ENCODE measurements at regions not wholly inside any gene's neighbourhood (a gene's known extent, or its start where the extent isn't known, plus 50 kb on each side); places are given as distances from the start of the nearest gene placed in this dataset.
"Not testable (repeated sequence)": the region's sequence is repeated elsewhere in the genome, so short reads cannot be mapped to it uniquely, and the experiment has no call there.

DNA sequence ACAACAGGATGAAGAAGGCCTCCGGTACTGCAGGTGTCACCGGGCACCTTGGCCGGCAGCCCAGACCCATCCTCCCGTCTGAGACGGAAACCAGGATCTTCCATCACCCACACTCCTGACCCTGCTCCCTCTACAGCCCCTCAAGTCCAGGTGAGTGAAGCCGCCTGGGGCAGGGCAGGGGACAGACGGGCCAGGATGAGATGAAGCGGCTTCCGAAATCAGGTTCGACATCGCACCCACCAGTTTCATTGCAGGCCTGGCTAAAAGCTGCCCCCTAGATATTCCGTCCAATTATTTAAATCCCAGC, 639.1 kb downstream of the TBC1D22A start:
- ATAC-seq (ENCODE audit: low read depth): no peak
- no peak overlapping the region for H3K27ac Mint-ChIP-seq
- DNase-seq (ENCODE audit: low spot score in 2 of 2): no peak
- no peak overlapping the region for H3K4me3 Mint-ChIP-seq
- no peaks in the 10 kb centered on the region for H3K4me1 Mint-ChIP-seq
- no peaks in the 10 kb centered on the region for H3K36me3 Mint-ChIP-seq
- H3K9me3 Mint-ChIP-seq: no peaks in the 10 kb centered on the region
- H3K27me3 Mint-ChIP-seq: peaks cover 4% of the 10 kb centered on the region

DNA sequence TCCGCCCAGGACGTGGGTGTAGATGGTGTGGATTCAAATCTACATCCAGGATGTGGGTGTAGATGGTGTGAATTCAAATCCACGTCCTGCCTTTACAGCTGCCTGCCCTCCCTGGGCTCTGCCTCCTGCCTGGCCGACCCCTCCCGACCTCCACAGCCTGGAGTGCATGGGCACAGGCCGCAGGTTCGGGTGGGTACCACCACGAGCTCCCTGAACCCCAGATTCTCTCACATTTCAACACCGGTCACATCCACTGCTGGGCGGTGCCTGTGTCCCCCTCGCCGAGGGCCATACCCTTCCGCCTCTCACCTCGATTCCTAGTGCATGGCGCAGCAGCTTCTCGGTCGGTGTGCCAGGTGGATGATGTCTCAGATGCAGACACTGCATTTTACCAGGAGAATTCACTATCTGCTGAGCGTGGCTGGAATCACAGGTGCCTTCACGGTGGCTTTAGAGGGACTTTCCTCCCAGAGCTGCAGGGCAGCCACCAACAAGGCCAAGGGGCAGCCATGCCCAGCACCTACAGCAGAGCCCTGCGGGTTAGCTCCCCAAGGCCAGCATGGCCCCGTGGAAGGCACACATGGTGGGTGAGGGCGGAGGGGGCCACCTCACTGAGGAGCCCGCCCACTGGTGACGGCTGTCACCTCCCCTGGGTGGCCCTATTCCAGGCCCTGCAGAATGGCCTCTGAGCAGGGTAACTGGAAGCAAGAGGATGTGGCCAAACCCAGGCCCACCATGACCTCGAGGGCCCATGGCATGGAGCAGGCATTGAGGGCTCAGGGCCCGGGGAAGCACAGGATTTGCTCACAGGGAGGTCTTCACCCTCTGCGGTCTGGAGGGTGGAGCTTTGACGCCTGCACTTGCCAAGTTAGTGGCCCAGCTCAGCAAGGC, 638.5 kb downstream of the TBC1D22A start:
- no peak for ATAC-seq (ENCODE audit: low read depth)
- Mint-ChIP-seq H3K4me1 (no peaks in the 10 kb centered on the region), H3K9me3 (no peaks in the 10 kb centered on the region), H3K4me3 (no peak overlapping the region), H3K27ac (no peak overlapping the region), H3K27me3 (peaks cover 4% of the 10 kb centered on the region), H3K36me3 (no peaks in the 10 kb centered on the region)
- DNase-seq (ENCODE audit: low spot score in 2 of 2): no peak

DNA sequence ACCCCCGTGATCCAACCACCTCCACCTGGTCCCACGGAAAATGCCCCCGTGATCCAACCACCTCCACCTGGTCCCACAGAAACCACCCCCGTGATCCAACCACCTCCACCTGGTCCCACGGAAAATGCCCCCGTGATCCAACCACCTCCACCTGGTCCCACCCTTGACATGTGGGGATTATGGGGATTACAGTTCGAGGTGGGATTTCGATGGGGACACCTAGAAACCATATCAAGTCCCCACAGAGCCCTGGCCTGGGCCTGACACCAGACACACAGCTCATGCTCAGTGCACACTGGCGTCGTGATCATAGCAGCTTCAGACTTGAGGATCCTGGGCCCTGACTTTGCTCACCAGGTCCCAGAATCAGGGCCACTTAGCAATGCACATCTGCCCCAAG, 637.7 kb downstream of the TBC1D22A start:
- DNase-seq (ENCODE audit: low spot score in 2 of 2); H3K36me3 Mint-ChIP-seq; H3K27me3 Mint-ChIP-seq; H3K9me3 Mint-ChIP-seq; H3K27ac Mint-ChIP-seq; H3K4me3 Mint-ChIP-seq; ATAC-seq (ENCODE audit: low read depth); H3K4me1 Mint-ChIP-seq: not testable (repeated sequence)

DNA sequence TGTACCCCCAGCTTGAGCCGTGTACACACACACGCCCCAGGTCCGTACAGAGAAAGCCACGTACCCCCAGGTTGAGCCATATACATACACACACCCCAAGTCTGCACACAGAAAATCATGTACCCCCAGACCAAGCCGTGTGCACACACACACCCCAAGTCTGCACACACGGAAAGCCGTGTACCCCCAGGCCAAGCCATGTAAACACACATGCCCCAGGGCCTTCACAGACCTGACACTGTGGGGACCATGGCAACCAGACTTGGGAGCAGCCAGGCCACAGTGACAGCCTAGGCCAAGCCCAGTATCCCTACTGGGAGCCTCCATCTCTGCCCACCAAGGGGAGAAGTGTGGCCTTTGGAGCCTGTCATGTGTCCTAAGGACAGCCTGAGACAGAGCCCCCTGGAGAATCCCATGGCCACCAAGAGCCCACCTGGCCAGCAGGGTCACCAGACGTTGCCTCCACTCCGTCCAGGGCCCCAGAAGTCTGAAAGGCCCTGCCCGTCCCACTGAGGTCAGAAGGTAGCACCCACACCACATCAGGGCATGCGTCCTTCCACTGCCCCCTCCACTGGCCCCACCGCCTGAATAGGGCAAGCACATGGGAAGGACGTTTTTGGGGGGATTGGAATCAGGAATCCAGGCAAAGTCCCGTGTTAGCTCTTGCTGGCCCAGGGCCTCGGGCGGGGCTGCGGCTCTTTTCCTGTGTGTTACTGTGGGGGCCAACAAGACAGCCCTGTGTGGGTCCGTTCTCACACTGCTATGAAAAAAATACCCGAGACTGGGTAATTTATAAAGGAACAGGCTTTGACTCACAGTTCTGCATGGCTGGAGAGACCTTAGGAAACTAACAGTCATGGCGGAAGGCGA, 636.7 kb downstream of the TBC1D22A start:
- no peaks in the 10 kb centered on the region for H3K4me1 Mint-ChIP-seq
- ATAC-seq (ENCODE audit: low read depth): no peak
- peaks cover 4% of the 10 kb centered on the region for H3K27me3 Mint-ChIP-seq
- H3K9me3 Mint-ChIP-seq: no peaks in the 10 kb centered on the region
- H3K4me3 Mint-ChIP-seq: no peak overlapping the region
- no peak overlapping the region for H3K27ac Mint-ChIP-seq
- DNase-seq (ENCODE audit: low spot score in 2 of 2): no peak
- no peaks in the 10 kb centered on the region for H3K36me3 Mint-ChIP-seq

DNA sequence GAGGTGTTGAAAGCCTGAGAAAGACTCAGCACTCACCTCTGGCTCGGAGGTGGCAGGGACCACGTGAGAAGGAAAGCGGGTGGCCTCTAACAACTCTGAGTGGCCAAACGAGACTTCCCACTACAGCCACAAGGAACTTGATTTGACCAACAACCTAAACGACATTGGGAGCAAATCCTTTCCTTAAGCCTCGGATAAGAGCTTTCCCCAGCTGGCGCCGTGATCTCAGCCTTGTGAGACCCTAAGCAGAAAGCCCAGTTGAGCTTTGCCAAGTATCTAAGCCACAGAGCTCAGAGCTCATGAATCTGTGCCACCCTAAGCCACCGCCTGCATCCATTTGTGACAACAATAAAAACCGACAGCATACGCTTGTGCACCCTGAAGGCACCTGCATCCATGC, 636.0 kb downstream of the TBC1D22A start:
- no peaks in the 10 kb centered on the region for H3K36me3 Mint-ChIP-seq
- peaks cover 4% of the 10 kb centered on the region for H3K27me3 Mint-ChIP-seq
- H3K27ac Mint-ChIP-seq: no peak overlapping the region
- no peaks in the 10 kb centered on the region for H3K4me1 Mint-ChIP-seq
- H3K4me3 Mint-ChIP-seq: no peak overlapping the region
- DNase-seq (ENCODE audit: low spot score in 2 of 2) (no peak), ATAC-seq (ENCODE audit: low read depth) (no peak)
- H3K9me3 Mint-ChIP-seq: no peaks in the 10 kb centered on the region

DNA sequence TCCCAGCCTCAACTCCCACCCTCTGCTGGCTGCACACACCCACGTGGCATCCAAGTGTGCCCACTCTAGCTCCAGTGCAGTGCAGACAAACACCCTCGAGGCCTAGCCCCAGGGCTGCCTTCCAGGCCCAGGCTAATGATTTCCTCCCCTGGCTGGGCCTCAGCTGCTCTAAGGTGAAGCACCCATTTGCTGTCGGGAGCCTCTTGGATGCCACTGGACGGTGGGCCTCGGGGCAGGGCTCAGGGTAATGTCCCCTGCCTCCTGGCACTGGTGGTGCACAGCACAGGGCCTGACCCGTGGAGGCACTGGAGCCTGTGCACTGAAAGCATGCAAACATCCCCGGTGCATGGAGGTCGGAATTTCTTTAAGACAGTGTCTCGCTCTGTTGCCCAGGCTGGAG, 635.2 kb downstream of the TBC1D22A start:
- Mint-ChIP-seq H3K27ac (no peak overlapping the region), H3K27me3 (peaks cover 2% of the 10 kb centered on the region), H3K4me3 (no peak overlapping the region), H3K36me3 (no peaks in the 10 kb centered on the region), H3K9me3 (no peaks in the 10 kb centered on the region), H3K4me1 (no peaks in the 10 kb centered on the region)
- DNase-seq (ENCODE audit: low spot score in 2 of 2) (no peak), ATAC-seq (ENCODE audit: low read depth) (no peak)

DNA sequence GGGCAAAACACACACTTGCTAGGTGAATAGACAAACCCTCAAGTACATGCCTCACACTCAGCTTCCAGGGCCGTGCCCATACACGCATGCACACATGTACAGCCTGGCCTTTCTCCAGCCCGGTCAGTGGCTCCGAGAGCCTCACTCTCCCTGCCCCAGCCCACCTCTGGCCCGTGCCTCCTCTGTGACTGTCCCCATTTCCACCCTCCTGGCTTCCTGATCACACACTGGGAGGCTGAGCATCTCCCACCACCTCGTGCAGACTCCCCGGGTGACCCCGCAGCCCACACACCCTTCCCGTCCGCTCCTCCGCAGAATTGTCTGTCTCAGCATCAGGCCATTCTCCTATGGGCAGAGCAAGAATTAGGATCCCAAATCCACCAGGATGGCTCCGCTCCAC, 634.1 kb downstream of the TBC1D22A start:
- Mint-ChIP-seq H3K36me3 (no peaks in the 10 kb centered on the region), H3K27me3 (no peaks in the 10 kb centered on the region), H3K27ac (no peak overlapping the region), H3K9me3 (no peaks in the 10 kb centered on the region), H3K4me1 (no peaks in the 10 kb centered on the region), H3K4me3 (no peak overlapping the region)
- ATAC-seq (ENCODE audit: low read depth) (no peak), DNase-seq (ENCODE audit: low spot score in 2 of 2) (no peak)

DNA sequence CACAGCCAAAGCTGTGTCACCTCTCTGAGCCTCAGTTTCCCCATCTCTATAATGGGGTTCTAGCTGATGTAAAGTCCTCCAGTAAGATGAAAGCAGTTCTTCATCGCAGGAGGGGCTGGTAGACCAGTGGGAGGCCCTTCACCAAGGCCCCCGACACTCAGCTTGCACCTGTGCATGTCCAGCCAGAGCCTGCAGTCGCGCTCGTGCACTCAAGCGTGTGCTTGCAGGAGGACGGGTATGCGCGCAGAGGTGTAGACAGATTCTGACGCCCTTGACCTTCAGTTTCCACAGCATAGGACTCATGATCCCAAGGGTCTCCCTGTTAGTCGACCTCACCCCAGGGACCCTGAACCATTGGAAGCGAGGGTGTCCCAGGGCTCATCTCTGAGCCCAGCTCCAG, 633.7 kb downstream of the TBC1D22A start:
- no peaks in the 10 kb centered on the region for H3K27me3 Mint-ChIP-seq
- H3K36me3 Mint-ChIP-seq: no peaks in the 10 kb centered on the region
- no peak overlapping the region for H3K4me3 Mint-ChIP-seq
- H3K4me1 Mint-ChIP-seq: no peaks in the 10 kb centered on the region
- DNase-seq (ENCODE audit: low spot score in 2 of 2) (no peak), ATAC-seq (ENCODE audit: low read depth) (no peak)
- H3K9me3 Mint-ChIP-seq: no peaks in the 10 kb centered on the region
- H3K27ac Mint-ChIP-seq: no peak overlapping the region

DNA sequence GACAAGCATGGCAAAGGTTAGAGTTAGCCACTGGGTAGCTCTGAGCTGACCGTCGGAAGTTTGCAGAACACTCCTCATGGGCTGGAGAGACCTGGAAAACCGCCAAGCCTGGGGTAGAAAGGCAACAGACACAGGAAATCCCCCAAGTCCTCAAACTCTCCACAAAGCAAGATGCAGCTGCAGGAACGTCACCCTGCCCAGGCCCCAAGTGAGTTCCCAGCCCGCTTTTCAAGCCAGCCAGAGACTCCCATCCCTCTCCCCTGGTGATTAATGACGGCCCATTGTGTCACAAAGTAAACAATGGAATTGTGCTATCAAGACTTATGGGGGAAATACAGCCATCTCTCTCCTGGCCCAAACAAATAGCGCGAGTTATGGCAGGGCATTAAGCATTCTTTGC, 633.0 kb downstream of the TBC1D22A start:
- no peaks in the 10 kb centered on the region for H3K4me1 Mint-ChIP-seq
- no peaks in the 10 kb centered on the region for H3K9me3 Mint-ChIP-seq
- ATAC-seq (ENCODE audit: low read depth): no peak
- H3K27ac Mint-ChIP-seq: no peak overlapping the region
- no peak for DNase-seq (ENCODE audit: low spot score in 2 of 2)
- H3K4me3 Mint-ChIP-seq: no peak overlapping the region
- no peaks in the 10 kb centered on the region for H3K27me3 Mint-ChIP-seq
- no peaks in the 10 kb centered on the region for H3K36me3 Mint-ChIP-seq

DNA sequence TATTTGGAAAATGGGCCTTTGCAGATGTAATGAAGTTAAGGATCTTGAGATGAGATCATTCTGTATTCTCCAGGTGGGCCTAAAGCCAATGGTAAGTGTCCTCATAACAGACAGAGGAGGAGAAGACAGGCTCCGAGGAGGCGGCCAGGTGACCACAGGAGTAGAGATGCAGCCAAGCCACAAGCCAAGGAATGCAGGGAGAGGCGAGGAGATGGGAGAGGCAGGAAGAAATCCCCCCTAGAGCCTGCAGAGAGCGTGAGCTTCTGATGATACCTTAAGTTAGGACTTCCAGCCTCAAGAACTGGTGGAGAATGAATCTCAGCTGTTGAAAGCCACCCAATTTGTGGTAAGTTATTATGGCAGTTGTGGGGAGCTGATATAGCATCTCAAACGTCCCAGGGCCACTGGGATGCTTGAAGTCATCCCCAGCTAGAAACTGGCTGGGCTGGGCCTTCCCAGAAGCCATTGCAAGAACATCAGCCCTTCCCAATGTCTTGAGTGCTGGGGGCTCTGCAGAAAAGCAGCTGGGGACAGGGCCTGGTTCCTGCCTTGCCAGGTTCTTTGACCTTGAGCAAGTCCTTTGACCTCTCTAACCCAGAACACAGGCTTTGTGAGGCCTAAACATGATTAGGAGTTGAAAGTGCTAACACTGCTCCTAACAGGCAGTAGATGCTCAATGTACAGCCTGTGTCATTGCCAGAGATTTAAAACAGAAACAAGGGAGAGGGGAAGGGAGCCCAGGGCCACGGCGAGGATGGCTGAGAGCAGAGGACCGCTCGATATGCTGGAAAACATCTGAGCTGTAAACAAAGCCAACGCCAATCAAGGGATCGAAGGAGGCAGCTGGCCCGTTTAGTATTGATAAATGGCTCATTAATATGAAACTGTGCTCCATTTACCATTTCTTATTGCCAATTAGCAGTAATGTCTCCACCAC, 632.3 kb downstream of the TBC1D22A start:
- Mint-ChIP-seq H3K36me3 (no peaks in the 10 kb centered on the region), H3K4me3 (no peak overlapping the region), H3K9me3 (no peaks in the 10 kb centered on the region), H3K27me3 (no peaks in the 10 kb centered on the region), H3K4me1 (no peaks in the 10 kb centered on the region), H3K27ac (no peak overlapping the region)
- ATAC-seq (ENCODE audit: low read depth) (no peak), DNase-seq (ENCODE audit: low spot score in 2 of 2) (no peak)

DNA sequence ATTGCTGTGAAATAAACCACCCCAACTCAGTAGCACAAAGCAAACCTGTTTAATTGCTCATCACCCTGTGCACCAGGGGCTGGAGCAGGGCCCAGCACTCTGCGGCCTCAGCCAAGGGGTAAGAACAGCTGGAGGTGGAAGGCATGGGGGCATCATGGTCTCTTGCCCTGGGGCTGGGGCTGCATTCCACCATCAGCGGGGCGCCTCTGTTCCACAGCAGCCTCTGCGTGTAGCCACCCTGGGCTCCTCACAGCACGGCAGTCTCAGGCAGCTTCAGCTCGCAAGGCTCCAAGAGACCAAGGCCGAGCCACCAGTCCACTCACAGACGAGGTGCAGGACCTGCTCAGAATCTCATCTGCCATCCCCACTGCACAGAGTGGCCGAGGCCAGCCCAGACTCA, 630.7 kb downstream of the TBC1D22A start:
- H3K27ac Mint-ChIP-seq: no peak overlapping the region
- H3K4me3 Mint-ChIP-seq: no peak overlapping the region

DNA sequence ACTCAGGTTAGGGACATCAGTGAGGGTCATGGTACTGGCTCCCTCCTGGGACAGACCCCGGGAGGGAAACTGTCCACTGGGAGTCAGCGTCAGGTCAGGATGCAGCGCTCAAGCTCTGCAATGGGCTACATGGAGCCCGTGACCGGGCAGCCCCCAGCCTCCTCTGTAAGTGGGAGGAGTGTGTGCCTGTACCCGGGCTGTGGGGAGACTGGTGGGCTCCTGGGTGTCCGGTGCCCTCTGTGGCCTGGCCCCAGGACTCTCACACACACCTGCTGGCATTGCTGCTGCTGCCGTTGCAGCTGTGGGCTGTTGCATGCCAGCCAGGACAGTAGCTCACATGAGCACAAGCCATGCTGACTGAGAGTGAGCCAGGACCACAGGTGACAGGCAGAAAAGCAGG, 630.3 kb downstream of the TBC1D22A start:
- Mint-ChIP-seq H3K27me3 (no peaks in the 10 kb centered on the region), H3K4me1 (no peaks in the 10 kb centered on the region), H3K9me3 (no peaks in the 10 kb centered on the region), H3K36me3 (no peaks in the 10 kb centered on the region), H3K4me3 (no peak overlapping the region), H3K27ac (no peak overlapping the region)
- DNase-seq (ENCODE audit: low spot score in 2 of 2) (no peak), ATAC-seq (ENCODE audit: low read depth) (no peak)

More for the DNA sequence above, 630.7 kb downstream of the TBC1D22A start:
- Mint-ChIP-seq H3K4me1 (no peaks in the 10 kb centered on the region), H3K36me3 (no peaks in the 10 kb centered on the region), H3K9me3 (no peaks in the 10 kb centered on the region), H3K27me3 (no peaks in the 10 kb centered on the region)
- DNase-seq (ENCODE audit: low spot score in 2 of 2) (no peak), ATAC-seq (ENCODE audit: low read depth) (no peak)

DNA sequence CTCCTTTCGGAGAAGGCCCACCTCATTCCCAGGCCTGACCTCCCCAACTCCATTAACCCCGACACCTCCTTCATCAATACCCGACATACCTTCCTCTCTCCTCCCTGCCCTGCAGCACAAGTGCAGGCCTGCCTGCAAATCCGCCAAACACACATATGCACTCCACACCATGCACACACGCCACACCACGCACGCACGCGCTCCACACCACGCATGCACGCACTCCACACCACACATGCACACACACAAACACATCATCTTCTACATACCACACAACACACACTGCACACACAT, 629.6 kb downstream of the TBC1D22A start:
- DNase-seq (ENCODE audit: low spot score in 2 of 2) (no peak), ATAC-seq (ENCODE audit: low read depth) (no peak)
- H3K4me1 Mint-ChIP-seq: no peaks in the 10 kb centered on the region
- H3K9me3 Mint-ChIP-seq: no peaks in the 10 kb centered on the region
- no peak overlapping the region for H3K27ac Mint-ChIP-seq
- no peak overlapping the region for H3K4me3 Mint-ChIP-seq
- H3K36me3 Mint-ChIP-seq: no peaks in the 10 kb centered on the region
- no peaks in the 10 kb centered on the region for H3K27me3 Mint-ChIP-seq
